GM23338 (cell line): ENCODE measurements at regions not wholly inside any gene's neighbourhood (a gene's known extent, or its start where the extent isn't known, plus 50 kb on each side); places are given as distances from the start of the nearest gene placed in this dataset.

Experiments used
- ATAC-seq: fragments of 200-7000 bp; cut with Tn5 transposase; 3 replicates; pipeline ENCODE4 v1.9.1; 2020
- DNase-seq: peaks from one replicate; pipeline ENCODE4 v3.0.0-alpha.2; 2015; ENCODE audit warnings: low spot score
- H2AFZ ChIP-seq: fragments of 200-600 bp; sonication (generic); 2 replicates; pipeline ENCODE4 v1.8.0; 2016; ENCODE audit warnings: antibody characterized with exemption, mild to moderate bottlenecking, moderate library complexity
- H3F3A ChIP-seq: fragments of 200-600 bp; sonication (generic); replicated peaks from 2 replicates; pipeline ENCODE4 v1.8.0; 2017; ENCODE audit warnings: antibody characterized with exemption, mixed run types, low read depth
- H3K27ac ChIP-seq: fragments of 200-600 bp; sonication (generic); 2 replicates; pipeline ENCODE4 v1.6.1; 2016; ENCODE audit warnings: low read depth
- H3K27me3 ChIP-seq: fragments of 200-600 bp; sonication (generic); 2 replicates; pipeline ENCODE4 v1.8.0; 2016; ENCODE audit warnings: mild to moderate bottlenecking, mixed run types, moderate library complexity; ENCODE audit not compliant: insufficient read depth
- H3K36me3 ChIP-seq: fragments of 200-600 bp; sonication (generic); 2 replicates; pipeline ENCODE4 v1.8.0; 2016; ENCODE audit warnings: mild to moderate bottlenecking; ENCODE audit not compliant: insufficient read depth
- H3K4me1 ChIP-seq: fragments of 200-600 bp; sonication (generic); 2 replicates; pipeline ENCODE4 v1.8.0; 2016; ENCODE audit warnings: mild to moderate bottlenecking, moderate library complexity; ENCODE audit not compliant: insufficient read depth
- H3K4me2 ChIP-seq: fragments of 200-600 bp; sonication (generic); 2 replicates; pipeline ENCODE4 v1.7.1; 2017; ENCODE audit warnings: mixed run types
- H3K4me3 ChIP-seq: fragments of 200-600 bp; sonication (generic); 2 replicates; pipeline ENCODE4 v1.6.1; 2016; ENCODE audit warnings: mixed run types
- H3K79me2 ChIP-seq: fragments of 200-600 bp; sonication (generic); replicated peaks from 2 replicates; pipeline ENCODE4 v1.8.0; 2017; ENCODE audit warnings: mild to moderate bottlenecking; ENCODE audit not compliant: insufficient read depth
- H3K9me2 ChIP-seq: fragments of 200-600 bp; sonication (generic); 2 replicates; pipeline ENCODE4 v1.8.0; 2017; ENCODE audit not compliant: insufficient read depth
- H4K20me1 ChIP-seq: fragments of 200-600 bp; sonication (generic); replicated peaks from 2 replicates; pipeline ENCODE4 v1.8.0; 2017; ENCODE audit warnings: mild to moderate bottlenecking; ENCODE audit not compliant: insufficient read depth
- H3K27ac Mint-ChIP-seq: 2 replicates; pipeline ENCODE4 v1.8.0; 2020; ENCODE audit warnings: inconsistent platforms, mild to moderate bottlenecking, moderate library complexity, mixed read lengths
- H3K27me3 Mint-ChIP-seq: 3 replicates; pipeline ENCODE4 v1.8.0; 2022; ENCODE audit warnings: low read depth, mild to moderate bottlenecking, moderate library complexity, mixed read lengths, inconsistent platforms; ENCODE audit not compliant: insufficient read depth, poor library complexity
- H3K36me3 Mint-ChIP-seq: 3 replicates; pipeline ENCODE4 v1.8.0; 2021; ENCODE audit warnings: low read depth, mild to moderate bottlenecking, inconsistent platforms, moderate library complexity, mixed read lengths
- H3K4me1 Mint-ChIP-seq: 3 replicates; pipeline ENCODE4 v1.8.0; 2020; ENCODE audit warnings: mild to moderate bottlenecking, inconsistent platforms, mixed read lengths
- H3K4me3 Mint-ChIP-seq: 3 replicates; pipeline ENCODE4 v1.8.0; 2021; ENCODE audit warnings: moderate library complexity, mild to moderate bottlenecking, inconsistent platforms, mixed read lengths
- H3K9me3 Mint-ChIP-seq: 3 replicates; pipeline ENCODE4 v1.8.0; 2020; ENCODE audit warnings: moderate library complexity, mild to moderate bottlenecking, inconsistent platforms, mixed read lengths
- CREB1 ChIP-seq: fragments of 250-450 bp; sonication (Bioruptor Pico); IDR thresholded peaks from 2 replicates; pipeline ENCODE4 v1.5.0; 2020; ENCODE audit warnings: low read depth, mild to moderate bottlenecking, moderate library complexity
- JUNB ChIP-seq: IDR thresholded peaks from one replicate; pipeline ENCODE4 v1.6.1; 2016; ENCODE audit warnings: antibody characterized with exemption; ENCODE audit not compliant: unreplicated experiment
- NANOG ChIP-seq: IDR thresholded peaks from 2 replicates; pipeline ENCODE4 v1.6.1; 2016; ENCODE audit warnings: antibody characterized with exemption, borderline replicate concordance
- POLR2AphosphoS5 ChIP-seq: IDR thresholded peaks from 2 replicates; pipeline ENCODE4 v1.6.1; 2016; ENCODE audit warnings: antibody characterized with exemption, low read depth
- STAT1 ChIP-seq: IDR thresholded peaks from one replicate; pipeline ENCODE4 v1.6.1; 2016; ENCODE audit warnings: antibody characterized with exemption; ENCODE audit not compliant: unreplicated experiment
- ZNF331 ChIP-seq: fragments of 250-450 bp; sonication (Bioruptor Pico); IDR thresholded peaks from 2 replicates; pipeline ENCODE4 v1.5.0; 2020; ENCODE audit warnings: low read depth, mild to moderate bottlenecking, moderate library complexity
- TF ChIP-seq, protein P1 (sequence below), 2 experiments: fragments of 200-600 bp in 1 of 2; sonication (generic) in 1 of 2; conservative IDR thresholded peaks; 2 replicates each; pipeline versions ENCODE4 v1.5.1 to v1.6.1; 2016 to 2017; ENCODE audit warnings: antibody characterized with exemption in 2 of 2, low read depth in 2 of 2, mild to moderate bottlenecking in 2 of 2, moderate library complexity in 1 of 2
- TF ChIP-seq, protein P2 (sequence below): IDR thresholded peaks from 2 replicates; pipeline ENCODE4 v1.6.1; 2016; ENCODE audit warnings: antibody characterized with exemption

GRCh38 chr20:17857639-17858449 lies 110.8 kb downstream of the SNX5 start (continued):
- TF ChIP-seq CREB1 (CRISPR knock-in tag) (no peak), STAT1 (no peak), NANOG (no peak)
- TF ChIP-seq, protein P1, sequence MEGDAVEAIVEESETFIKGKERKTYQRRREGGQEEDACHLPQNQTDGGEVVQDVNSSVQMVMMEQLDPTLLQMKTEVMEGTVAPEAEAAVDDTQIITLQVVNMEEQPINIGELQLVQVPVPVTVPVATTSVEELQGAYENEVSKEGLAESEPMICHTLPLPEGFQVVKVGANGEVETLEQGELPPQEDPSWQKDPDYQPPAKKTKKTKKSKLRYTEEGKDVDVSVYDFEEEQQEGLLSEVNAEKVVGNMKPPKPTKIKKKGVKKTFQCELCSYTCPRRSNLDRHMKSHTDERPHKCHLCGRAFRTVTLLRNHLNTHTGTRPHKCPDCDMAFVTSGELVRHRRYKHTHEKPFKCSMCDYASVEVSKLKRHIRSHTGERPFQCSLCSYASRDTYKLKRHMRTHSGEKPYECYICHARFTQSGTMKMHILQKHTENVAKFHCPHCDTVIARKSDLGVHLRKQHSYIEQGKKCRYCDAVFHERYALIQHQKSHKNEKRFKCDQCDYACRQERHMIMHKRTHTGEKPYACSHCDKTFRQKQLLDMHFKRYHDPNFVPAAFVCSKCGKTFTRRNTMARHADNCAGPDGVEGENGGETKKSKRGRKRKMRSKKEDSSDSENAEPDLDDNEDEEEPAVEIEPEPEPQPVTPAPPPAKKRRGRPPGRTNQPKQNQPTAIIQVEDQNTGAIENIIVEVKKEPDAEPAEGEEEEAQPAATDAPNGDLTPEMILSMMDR (conservative IDR thresholded peaks at IDR 0.05; ENCODE audit: low read depth in 2 of 2): no peak
- TF ChIP-seq, protein P2, sequence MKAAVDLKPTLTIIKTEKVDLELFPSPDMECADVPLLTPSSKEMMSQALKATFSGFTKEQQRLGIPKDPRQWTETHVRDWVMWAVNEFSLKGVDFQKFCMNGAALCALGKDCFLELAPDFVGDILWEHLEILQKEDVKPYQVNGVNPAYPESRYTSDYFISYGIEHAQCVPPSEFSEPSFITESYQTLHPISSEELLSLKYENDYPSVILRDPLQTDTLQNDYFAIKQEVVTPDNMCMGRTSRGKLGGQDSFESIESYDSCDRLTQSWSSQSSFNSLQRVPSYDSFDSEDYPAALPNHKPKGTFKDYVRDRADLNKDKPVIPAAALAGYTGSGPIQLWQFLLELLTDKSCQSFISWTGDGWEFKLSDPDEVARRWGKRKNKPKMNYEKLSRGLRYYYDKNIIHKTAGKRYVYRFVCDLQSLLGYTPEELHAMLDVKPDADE: no peak

- Mint-ChIP-seq H3K27me3 (peaks cover 1% of the 10 kb centered on the region), H3K36me3 (no peaks in the 10 kb centered on the region; the same call in 2 of the 3 replicates), H3K4me1 (peaks cover 30% of the 10 kb centered on the region), H3K9me3 (no peaks in the 10 kb centered on the region; the same call in 1 of the 3 replicates), H3K27ac (no peak overlapping the region), H3K4me3 (no peak overlapping the region)
- Histone ChIP-seq H3K27me3 (no peaks in the 10 kb centered on the region), H3K27ac (no peak overlapping the region), H3K4me2 (no peak overlapping the region), H3F3A (no peaks in the 10 kb centered on the region), H3K36me3 (no peaks in the 10 kb centered on the region), H3K4me3 (no peak overlapping the region), H3K79me2 (no peaks in the 10 kb centered on the region), H4K20me1 (no peaks in the 10 kb centered on the region), H2AFZ (no peak overlapping the region), H3K9me2 (no peaks in the 10 kb centered on the region), H3K4me1 (peaks cover 32% of the 10 kb centered on the region)
- TF ChIP-seq STAT1 (no peak), POLR2AphosphoS5 (no peak), ZNF331 (CRISPR knock-in tag) (no peak), JUNB (no peak), CREB1 (CRISPR knock-in tag) (no peak)
- TF ChIP-seq, protein P2: no peak
- no peak for DNase-seq
- no peak for ATAC-seq
Measured at GRCh38 chr20:17856837-17857605, 111.6 kb downstream of the SNX5 start.
